GF-D8 (cell line): ENCODE measurements at regions not wholly inside any gene's neighbourhood (a gene's known extent, or its start where the extent isn't known, plus 50 kb on each side); places are given as distances from the start of the nearest gene placed in this dataset.

ENCODE experiments used
- DNase-seq: peaks from one replicate; lab custom pipeline; 2025; lab: John Stamatoyannopoulos, UW

- no peak for DNase-seq
Measured at GRCh38 chr10:128814024-128814423, 653.0 kb upstream of the MGMT start.

GRCh38 chr10:128814782-128815181 is 652.3 kb upstream of the MGMT start:
- DNase-seq: no peak

- no peak for DNase-seq
Measured at GRCh38 chr10:128816726-128817125, 650.3 kb upstream of the MGMT start.

- DNase-seq: no peak
Measured at GRCh38 chr10:128817636-128818035, 649.4 kb upstream of the MGMT start.

- no peak for DNase-seq
Measured at GRCh38 chr10:128820663-128821062, 646.4 kb upstream of the MGMT start.

- no peak for DNase-seq
Measured at GRCh38 chr10:128823201-128823600, 643.8 kb upstream of the MGMT start.

- DNase-seq: no peak
Measured at GRCh38 chr10:128825626-128826025, 641.4 kb upstream of the MGMT start.

GRCh38 chr10:128833671-128834070 is 633.4 kb upstream of the MGMT start:
- no peak for DNase-seq

GRCh38 chr10:128835361-128835760 is 631.7 kb upstream of the MGMT start:
- no peak for DNase-seq

- no peak for DNase-seq
Measured at GRCh38 chr10:128837478-128837877, 629.6 kb upstream of the MGMT start.

GRCh38 chr10:128839134-128839533 is 627.9 kb upstream of the MGMT start:
- no peak for DNase-seq

GRCh38 chr10:128839701-128840100 is 627.3 kb upstream of the MGMT start:
- DNase-seq: no peak

GRCh38 chr10:128843972-128844371 is 623.1 kb upstream of the MGMT start:
- no peak for DNase-seq

GRCh38 chr10:128846927-128847326 is 620.1 kb upstream of the MGMT start:
- no peak for DNase-seq

GRCh38 chr10:128848810-128849209 is 618.2 kb upstream of the MGMT start:
- no peak for DNase-seq

- DNase-seq: no peak
Measured at GRCh38 chr10:128850647-128851046, 616.4 kb upstream of the MGMT start.

- no peak for DNase-seq
Measured at GRCh38 chr10:128851281-128851680, 615.8 kb upstream of the MGMT start.

- DNase-seq: no peak
Measured at GRCh38 chr10:128851726-128852125, 615.3 kb upstream of the MGMT start.

- no peak for DNase-seq
Measured at GRCh38 chr10:128852449-128852848, 614.6 kb upstream of the MGMT start.

- no peak for DNase-seq
Measured at GRCh38 chr10:128852902-128853301, 614.1 kb upstream of the MGMT start.

GRCh38 chr10:128853537-128853936 is 613.5 kb upstream of the MGMT start:
- no peak for DNase-seq

GRCh38 chr10:128854204-128854603 is 612.8 kb upstream of the MGMT start:
- no peak for DNase-seq

- DNase-seq: no peak
Measured at GRCh38 chr10:128854963-128855362, 612.1 kb upstream of the MGMT start.

GRCh38 chr10:128855618-128856428 is 611.2 kb upstream of the MGMT start:
- DNase-seq: no peak
